HEK293 (cell line): ENCODE measurements at regions not wholly inside any gene's neighbourhood (a gene's known extent, or its start where the extent isn't known, plus 50 kb on each side); places are given as distances from the start of the nearest gene placed in this dataset.
"Not testable (repeated sequence)": the region's sequence is repeated elsewhere in the genome, so short reads cannot be mapped to it uniquely, and the experiment has no call there.

ENCODE experiments used
- CTCF ChIA-PET: fragments of 350-600 bp; formaldehyde crosslinking; extraction: SDS; loops from one replicate; lab custom pipeline; 2021; ENCODE audit warnings: antibody characterized with exemption; lab: Yijun Ruan, JAX
- POLR2A ChIA-PET: fragments of 300-600 bp; formaldehyde crosslinking; extraction: SDS; loops from one replicate; lab custom pipeline; 2020; ENCODE audit warnings: antibody characterized with exemption, inconsistent platforms; lab: Yijun Ruan, JAX
- H3K27ac ChIP-seq: fragments of 200-500 bp; sonication (Bioruptor generic); 2 replicates; pipeline ENCODE4 v1.5.1; 2014; ENCODE audit warnings: low read depth, low read length, control low read depth, inconsistent platforms; ENCODE audit errors: extremely low read depth
- H3K36me3 ChIP-seq, 2 experiments: fragments of 200-500 bp in 1 of 2; sonication (Bioruptor generic) in 1 of 2; 1 replicate in 1 of 2; 2 replicates in 1 of 2; pipeline ENCODE4 v1.5.1; 2014 to 2017; ENCODE audit warnings: inconsistent platforms in 2 of 2, low read length in 2 of 2; ENCODE audit not compliant: control insufficient read depth in 2 of 2, insufficient read depth in 1 of 2
- H3K4me1 ChIP-seq: fragments of 200-500 bp; sonication (Bioruptor generic); 2 replicates; pipeline ENCODE4 v1.5.1; 2014; ENCODE audit warnings: mild to moderate bottlenecking, low read length, inconsistent platforms; ENCODE audit not compliant: control insufficient read depth, insufficient read depth
- H3K4me3 ChIP-seq: 2 replicates; pipeline ENCODE4 v1.5.1; 2011; ENCODE audit warnings: low read depth, mild to moderate bottlenecking, control low read depth, low read length, moderate library complexity
- H3K9me3 ChIP-seq: fragments of 200-500 bp; sonication (Bioruptor generic); 2 replicates; pipeline ENCODE4 v1.5.1; 2014; ENCODE audit warnings: low read depth, low read length, inconsistent platforms; ENCODE audit not compliant: control insufficient read depth, insufficient read depth
- EGR2 ChIP-seq: fragments of 450-650 bp; formaldehyde crosslinking; IDR thresholded peaks from 2 replicates; pipeline ENCODE4 v1.5.1; 2016; ENCODE audit warnings: low read depth, missing biosample characterization, missing genetic modification characterization
- ZFHX2 ChIP-seq: fragments of 450-650 bp; formaldehyde crosslinking; conservative IDR thresholded peaks from 2 replicates; pipeline ENCODE4 v1.5.1; 2016; ENCODE audit warnings: missing biosample characterization, missing genetic modification characterization
- ZNF16 ChIP-seq: fragments of 450-650 bp; formaldehyde crosslinking; IDR thresholded peaks from 2 replicates; pipeline ENCODE4 v1.5.1; 2016; ENCODE audit warnings: low read depth, missing biosample characterization, missing genetic modification characterization
- ZNF394 ChIP-seq: fragments of 450-650 bp; formaldehyde crosslinking; IDR thresholded peaks from 2 replicates; pipeline ENCODE4 v1.5.1; 2016; ENCODE audit warnings: missing biosample characterization, missing genetic modification characterization, mild to moderate bottlenecking, moderate library complexity, borderline replicate concordance
- ZNF548 ChIP-seq: fragments of 450-650 bp; formaldehyde crosslinking; IDR thresholded peaks from 2 replicates; pipeline ENCODE4 v1.5.1; 2016; ENCODE audit warnings: missing biosample characterization, missing genetic modification characterization

DNA sequence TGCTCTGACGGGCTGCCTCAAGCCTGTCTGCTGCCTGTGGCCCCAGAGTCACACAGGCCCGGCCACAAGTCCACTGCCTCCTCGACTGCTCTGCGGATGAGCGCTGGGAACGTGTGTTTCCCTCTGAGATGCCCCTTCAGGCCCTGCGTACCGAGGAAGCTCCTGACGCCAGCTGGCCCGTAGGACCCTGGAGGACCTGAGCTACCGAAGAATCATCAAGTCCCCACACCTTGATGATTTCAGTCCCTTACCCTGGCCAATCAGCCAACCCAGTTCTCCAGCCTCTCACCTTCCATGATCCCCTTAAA is 96.6 kb upstream of the LRPAP1 start:
- ChIA-PET POLR2A (no interaction called here), CTCF (no interaction called here)
- no peaks in the 10 kb centered on the region for H3K9me3 ChIP-seq
- H3K4me3 ChIP-seq: no peak overlapping the region
- no peak for TF ChIP-seq ZNF16
- TF ChIP-seq ZNF548: no peak
- no peak overlapping the region for H3K27ac ChIP-seq
- H3K36me3 ChIP-seq: no peaks in the 10 kb centered on the region
- no peaks in the 10 kb centered on the region for H3K4me1 ChIP-seq

DNA sequence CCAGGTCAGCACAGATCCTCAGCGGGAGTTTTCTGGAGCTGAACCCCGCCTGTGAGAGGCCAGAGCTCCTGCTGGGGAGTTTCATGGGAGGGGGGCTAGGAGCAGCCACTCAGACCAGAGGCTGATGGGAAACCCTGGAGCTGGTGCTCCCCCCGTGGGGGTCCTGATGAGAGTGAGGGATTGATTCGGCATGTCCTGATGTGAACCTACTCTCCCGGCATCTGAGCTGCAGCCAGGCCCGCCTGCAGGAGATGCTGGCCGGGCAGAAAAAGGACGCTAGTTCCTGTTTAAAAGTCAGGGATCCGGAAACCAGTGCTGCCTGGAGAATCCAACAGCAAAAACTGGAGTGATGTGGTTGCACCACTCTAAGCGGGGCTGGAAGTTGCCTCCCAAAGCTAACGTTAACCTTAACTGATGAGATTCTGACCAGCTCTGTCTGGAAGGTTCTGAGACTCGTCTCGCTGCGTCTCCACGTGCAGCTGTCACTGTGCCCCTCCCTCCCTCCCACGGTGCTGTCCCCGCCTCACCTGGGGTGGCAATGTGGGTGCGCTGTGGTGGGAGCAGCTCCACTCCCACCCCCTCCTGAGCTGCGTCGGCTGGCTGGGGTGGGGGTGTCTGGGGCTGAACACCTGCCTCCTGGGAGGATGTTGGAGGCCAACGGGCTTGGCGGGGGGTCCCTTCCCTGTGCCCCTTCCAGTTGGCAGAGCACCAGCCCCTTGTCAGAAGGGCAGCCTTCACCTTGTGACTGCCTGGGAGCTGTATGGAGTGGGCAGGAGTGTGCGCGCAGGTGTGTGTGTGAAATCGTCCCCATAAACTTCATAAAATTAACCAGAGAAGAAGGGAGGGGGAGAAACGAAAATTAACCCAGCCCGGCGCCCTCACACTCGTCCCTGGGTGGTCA is 96.0 kb upstream of the LRPAP1 start:
- H3K36me3 ChIP-seq, H3K27ac ChIP-seq, H3K9me3 ChIP-seq, H3K4me3 ChIP-seq, CTCF ChIA-PET, H3K4me1 ChIP-seq, POLR2A ChIA-PET: not testable (repeated sequence)

DNA sequence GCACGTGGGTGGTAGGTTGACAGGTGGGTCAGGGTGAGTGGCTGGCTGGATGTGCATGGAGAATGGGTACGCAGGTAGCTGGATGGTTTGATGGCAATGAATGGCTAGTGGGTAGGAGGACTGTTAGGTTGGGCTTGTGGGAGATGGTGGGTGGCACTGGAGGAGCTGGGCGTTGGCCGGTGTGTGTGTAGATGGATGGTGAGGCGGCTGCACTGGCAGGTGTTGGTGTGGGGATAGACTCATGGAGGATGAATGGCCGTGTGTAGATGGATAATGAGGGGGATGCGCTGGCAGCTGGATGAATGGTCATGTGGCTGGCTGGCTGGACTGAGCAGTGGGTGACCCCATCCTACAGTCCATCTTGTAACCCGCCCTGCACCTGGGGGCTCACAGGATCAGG is 95.2 kb upstream of the LRPAP1 start:
- H3K36me3 ChIP-seq, H3K4me1 ChIP-seq, H3K4me3 ChIP-seq, CTCF ChIA-PET, POLR2A ChIA-PET, H3K27ac ChIP-seq, H3K9me3 ChIP-seq: not testable (repeated sequence)
- TF ChIP-seq ZNF548 (peak; percentile 79), EGR2 (tag by site-specific recombination) (peak; percentile 16; the same call in 1 of the 2 replicates)

DNA sequence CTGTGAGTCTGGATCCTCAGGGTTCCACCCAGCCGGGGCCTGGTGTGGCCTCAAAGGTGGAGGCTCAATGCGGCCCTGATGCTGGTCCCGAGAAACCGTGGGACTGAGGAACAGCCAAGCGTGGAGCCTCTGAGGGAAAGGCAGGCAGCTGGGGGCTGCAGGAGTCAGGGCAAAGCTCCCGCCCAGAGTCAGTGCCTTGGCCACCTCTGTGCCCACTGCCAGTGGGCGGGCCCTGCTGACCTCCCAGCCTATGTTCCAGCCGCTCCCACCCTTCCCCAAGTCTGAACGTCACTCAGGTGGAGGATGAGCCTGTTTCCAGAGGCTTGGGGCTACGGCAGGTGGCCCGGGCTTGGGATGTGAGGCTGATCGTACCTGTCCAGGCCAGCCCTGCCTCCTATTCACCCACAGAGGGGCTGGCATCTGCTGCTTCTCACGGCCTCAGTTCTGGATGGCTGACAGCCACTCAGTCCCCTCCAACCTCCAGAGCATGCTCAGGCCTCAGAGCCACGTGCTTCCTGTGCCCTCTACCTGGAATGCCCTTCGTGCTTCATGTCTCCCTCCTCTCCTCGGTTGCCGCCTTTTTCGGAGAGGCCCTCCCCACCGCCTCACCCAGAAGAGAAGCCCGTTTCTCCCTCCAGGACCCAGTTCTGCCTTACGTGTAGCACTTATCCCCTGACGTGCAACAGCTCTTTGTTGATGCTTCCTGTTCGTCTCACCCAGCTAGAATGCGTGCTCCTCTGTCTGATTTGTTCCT is 94.1 kb upstream of the LRPAP1 start:
- H3K9me3 ChIP-seq, POLR2A ChIA-PET, H3K36me3 ChIP-seq, H3K4me3 ChIP-seq, H3K4me1 ChIP-seq, H3K27ac ChIP-seq, CTCF ChIA-PET: not testable (repeated sequence)

DNA sequence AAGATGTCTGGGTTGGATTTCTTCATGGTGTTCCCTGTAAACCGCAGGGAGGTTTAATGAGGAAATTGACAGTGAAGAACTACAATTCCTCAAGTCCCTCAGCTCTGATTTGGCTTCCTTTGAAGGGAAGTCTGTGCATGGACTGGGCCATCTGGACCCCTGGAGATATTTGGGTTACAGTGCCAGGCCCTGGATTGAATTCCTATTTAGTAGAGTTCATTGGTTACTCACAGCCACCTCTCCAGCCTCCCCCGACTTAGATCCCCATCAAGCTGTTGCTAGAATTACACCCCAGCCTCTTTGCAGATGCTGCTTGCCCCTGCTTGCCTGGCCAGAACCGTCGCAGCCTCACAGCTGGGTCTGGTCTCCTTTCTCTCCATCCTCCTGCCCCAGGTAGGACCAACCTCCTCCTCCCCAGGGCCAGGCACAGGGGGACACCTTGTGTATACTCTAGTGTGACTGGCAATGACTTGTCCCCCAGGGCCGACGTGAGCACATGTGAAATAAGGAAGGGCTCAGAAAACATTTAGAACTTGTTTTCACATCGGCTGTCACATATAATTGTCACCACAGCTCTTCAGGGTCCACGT is 93.2 kb upstream of the LRPAP1 start:
- H3K4me1 ChIP-seq, CTCF ChIA-PET, POLR2A ChIA-PET, H3K9me3 ChIP-seq, H3K36me3 ChIP-seq, H3K27ac ChIP-seq, H3K4me3 ChIP-seq: not testable (repeated sequence)
- peak; percentile 6; the same call in 1 of the 2 replicates for TF ChIP-seq ZNF394

DNA sequence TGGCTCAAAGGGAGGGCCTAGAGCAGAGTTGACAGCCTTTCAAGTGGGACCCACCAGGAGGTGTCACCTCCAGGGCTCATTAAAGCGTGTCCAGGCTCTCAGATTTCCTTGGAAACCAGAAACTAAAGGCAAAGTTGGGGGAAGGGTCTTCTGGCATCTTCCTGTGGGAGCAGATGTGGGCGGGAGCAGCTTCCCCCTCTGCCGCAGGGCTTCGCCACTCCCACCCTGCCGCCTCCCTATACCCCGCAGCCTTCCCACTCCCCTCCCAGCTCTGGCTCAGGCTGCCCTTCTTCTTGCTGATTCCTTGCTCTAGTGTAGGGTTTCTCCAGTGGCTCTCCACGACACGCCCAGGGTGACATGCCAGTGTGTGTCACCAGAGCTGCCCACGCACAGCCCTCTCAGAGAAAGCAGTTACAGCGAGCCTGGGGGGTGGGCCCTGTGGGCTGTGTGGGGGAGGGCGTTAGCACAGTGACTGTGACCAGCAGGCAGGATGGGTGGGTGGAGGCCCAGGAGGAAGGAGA is 91.6 kb upstream of the LRPAP1 start:
- not testable (repeated sequence) for H3K4me1 ChIP-seq, H3K9me3 ChIP-seq
- CTCF ChIA-PET: interaction anchor here (0.6 kb wide), 1 partner anchor 1229 kb away, joined by 3 read pairs; no protein-coding TSS in a partner anchor
- TF ChIP-seq EGR2 (tag by site-specific recombination) (peak; percentile 96), ZFHX2 (tag by site-specific recombination) (peak; percentile 98)
- TF ChIP-seq, all 188 proteins: peak for 2; not testable (repeated sequence) for 186
- H3K36me3 ChIP-seq, H3K27ac ChIP-seq, POLR2A ChIA-PET, H3K4me3 ChIP-seq: not testable (repeated sequence)
